Hippocampal formation (tissue), 2 donors: ENCODE measurements at regions not wholly inside any gene's neighbourhood (a gene's known extent, or its start where the extent isn't known, plus 50 kb on each side); places are given as distances from the start of the nearest gene placed in this dataset.

Experiments used
- DNase-seq, 2 donors: peaks; one replicate each; lab custom pipeline; 2025; lab: John Stamatoyannopoulos, UW

- DNase-seq, result no peak
These were observed 131.5 kb downstream of the OAT start for GRCh38 chr10:124287071-124287685.

GRCh38 chr10:124286621-124287020 lies 132.1 kb downstream of the OAT start:
- DNase-seq, result no peak

GRCh38 chr10:124285587-124286527 lies 132.9 kb downstream of the OAT start:
- DNase-seq, result no peak

- DNase-seq, result no peak
These were observed 134.8 kb downstream of the OAT start for GRCh38 chr10:124283949-124284250.

- no peak for DNase-seq
These were observed 135.3 kb downstream of the OAT start for GRCh38 chr10:124283215-124283948.

- no peak for DNase-seq
These were observed 136.4 kb downstream of the OAT start for GRCh38 chr10:124282326-124282725.

- no peak for DNase-seq
These were observed 137.1 kb downstream of the OAT start for GRCh38 chr10:124281666-124282065.

- DNase-seq, result no peak
These were observed 137.8 kb downstream of the OAT start for GRCh38 chr10:124280916-124281315.

GRCh38 chr10:124279882-124280281 lies 138.8 kb downstream of the OAT start:
- DNase-seq, result no peak

- DNase-seq, result no peak
These were observed 139.4 kb downstream of the OAT start for GRCh38 chr10:124279298-124279697.

GRCh38 chr10:124278356-124278755 lies 140.4 kb downstream of the OAT start:
- DNase-seq, result no peak

- DNase-seq, result no peak
These were observed 145.6 kb downstream of the OAT start for GRCh38 chr10:124273141-124273540.

GRCh38 chr10:124271676-124272075 lies 147.0 kb downstream of the OAT start:
- no peak for DNase-seq

- DNase-seq, result no peak
These were observed 148.0 kb downstream of the OAT start for GRCh38 chr10:124270530-124271327.

GRCh38 chr10:124268976-124269375 lies 149.7 kb downstream of the OAT start:
- DNase-seq, result no peak

GRCh38 chr10:124267911-124268549 lies 150.7 kb downstream of the OAT start:
- no peak for DNase-seq

GRCh38 chr10:124267231-124267885 lies 151.4 kb downstream of the OAT start:
- no peak for DNase-seq

- no peak for DNase-seq
These were observed 152.1 kb downstream of the OAT start for GRCh38 chr10:124266468-124267230.

GRCh38 chr10:124265776-124266467 lies 152.8 kb downstream of the OAT start:
- no peak for DNase-seq

- no peak for DNase-seq
These were observed 153.4 kb downstream of the OAT start for GRCh38 chr10:124265391-124265745.
